CD4-positive, alpha-beta T cell treated with Interleukin-4 for 4 hours (primary cell): ENCODE measurements at regions not wholly inside any gene's neighbourhood (a gene's known extent, or its start where the extent isn't known, plus 50 kb on each side); places are given as distances from the start of the nearest gene placed in this dataset.
"Not testable (repeated sequence)": the region's sequence is repeated elsewhere in the genome, so short reads cannot be mapped to it uniquely, and the experiment has no call there.

Experiments
- DNase-seq: peaks from one replicate; pipeline ENCODE4 v3.0.0-alpha.2; 2020

DNA sequence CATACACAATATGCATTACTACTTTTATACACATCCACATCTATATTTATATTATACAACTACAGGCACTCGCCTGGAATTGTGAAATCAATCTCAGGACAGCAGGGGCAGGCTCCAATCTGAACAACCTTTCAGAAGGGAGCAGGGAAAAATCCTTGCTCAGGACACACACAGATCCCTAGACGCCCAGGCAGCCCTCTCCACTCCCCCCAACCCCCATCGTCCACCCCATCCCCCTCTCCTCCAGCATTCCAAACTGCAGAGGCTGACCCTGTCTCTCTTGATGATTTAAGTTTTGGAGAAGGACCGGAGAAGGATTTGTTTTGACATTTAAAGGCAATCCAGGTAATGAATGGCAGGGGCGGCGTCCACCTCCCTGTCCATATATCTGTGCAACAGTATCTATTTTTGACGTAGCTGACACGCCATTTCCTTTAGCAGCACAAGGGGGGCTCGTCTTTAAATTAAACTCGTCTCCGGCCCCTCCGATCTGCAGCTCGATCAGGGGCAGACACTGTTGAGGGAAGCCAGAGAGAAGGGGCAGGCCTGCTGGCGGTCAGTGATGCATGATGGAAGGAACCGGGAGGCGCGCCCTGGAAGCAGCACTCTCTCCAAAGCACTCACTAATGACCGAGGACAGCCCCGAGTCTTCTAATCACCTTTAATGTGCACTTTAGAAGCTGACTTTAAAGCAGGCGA, 95.0 kb upstream of the TBX5 start:
- no peak for DNase-seq

DNA sequence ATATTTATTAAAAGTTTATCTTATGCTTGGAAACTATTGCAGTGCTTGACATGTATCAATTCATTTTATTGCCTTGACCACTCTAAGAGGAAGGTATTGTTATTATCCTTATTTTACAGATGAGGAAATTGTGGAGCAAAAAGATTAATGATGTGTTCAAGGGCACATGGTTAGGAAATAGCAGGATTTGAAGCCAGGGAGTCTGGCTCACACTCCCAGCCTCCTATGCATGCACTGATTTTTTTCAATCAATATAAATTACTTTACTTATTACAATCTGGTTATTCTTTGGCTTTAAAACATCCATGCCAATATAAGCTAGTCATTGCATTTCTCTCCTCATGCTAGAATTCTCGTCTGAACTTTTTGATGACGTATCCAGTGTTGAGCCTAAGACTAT, 94.2 kb upstream of the TBX5 start:
- no peak for DNase-seq

DNA sequence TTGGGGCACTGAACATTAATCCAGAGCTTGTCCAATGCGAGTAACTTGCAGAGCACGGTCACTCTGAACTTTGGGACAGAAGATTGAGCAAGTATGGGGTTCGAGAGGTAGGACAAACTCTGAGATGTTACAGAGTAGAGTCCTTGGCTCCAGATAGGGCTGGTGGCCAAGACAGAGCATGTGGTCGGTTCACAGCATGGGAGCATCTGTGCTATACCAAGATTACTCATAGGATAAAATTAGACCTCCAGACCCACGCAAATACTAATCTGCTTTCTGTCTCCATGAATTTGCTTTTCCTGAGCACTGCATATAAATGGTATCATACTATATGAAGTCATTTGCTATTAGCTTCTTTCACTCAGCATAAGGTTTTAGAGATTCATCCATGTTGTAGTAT, 93.4 kb upstream of the TBX5 start:
- DNase-seq = no peak

DNA sequence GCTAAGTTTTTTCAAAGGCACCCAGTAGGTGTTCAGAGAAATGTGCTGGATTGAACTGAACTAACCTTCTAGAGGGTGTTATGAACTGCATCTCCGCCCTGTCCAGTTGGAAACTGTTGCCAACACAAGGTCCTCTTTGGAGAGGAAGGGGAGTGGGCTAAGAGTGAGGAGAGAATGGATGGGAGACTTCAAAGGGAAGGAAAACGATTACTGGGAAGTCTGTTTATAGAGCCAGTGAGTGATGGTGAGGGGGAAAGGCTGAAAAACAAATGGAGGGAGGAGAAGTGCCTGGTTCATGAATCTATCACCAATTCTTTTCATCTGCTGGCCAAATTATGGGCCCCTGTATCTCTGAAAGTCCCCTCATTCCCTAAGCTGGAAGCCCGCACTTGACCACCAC, 86.0 kb upstream of the TBX5 start:
- DNase-seq = no peak

DNA sequence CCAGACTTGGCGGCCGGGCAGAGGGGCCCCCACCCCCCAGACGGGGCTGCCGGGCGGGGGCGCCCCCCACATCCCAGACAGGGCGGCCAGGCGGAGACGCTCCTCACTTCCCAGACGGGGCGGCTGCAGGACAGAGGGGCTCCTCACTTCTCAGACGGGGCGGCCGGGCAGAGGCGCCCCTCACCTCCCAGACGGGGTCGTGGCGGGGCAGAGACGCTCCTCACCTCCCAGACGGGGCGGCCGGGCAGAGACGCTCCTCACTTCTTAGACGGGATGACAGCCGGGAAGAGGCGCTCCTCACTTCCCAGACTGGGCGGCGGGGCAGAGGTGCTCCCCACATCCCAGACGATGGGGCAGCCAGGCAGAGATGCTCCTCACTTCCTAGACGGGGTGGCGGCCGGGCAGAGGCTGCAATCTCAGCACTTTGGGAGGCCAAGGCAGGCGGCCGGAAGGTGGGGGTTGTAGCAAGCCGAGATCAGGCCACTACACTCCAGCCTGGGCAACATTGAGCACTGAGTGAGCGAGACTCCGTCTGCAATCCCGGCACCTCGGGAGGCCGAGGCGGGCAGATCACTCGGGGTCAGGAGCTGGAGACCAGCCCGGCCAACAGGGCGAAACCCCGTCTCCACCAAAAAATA, 79.0 kb upstream of the TBX5 start:
- not testable (repeated sequence) for DNase-seq

DNA sequence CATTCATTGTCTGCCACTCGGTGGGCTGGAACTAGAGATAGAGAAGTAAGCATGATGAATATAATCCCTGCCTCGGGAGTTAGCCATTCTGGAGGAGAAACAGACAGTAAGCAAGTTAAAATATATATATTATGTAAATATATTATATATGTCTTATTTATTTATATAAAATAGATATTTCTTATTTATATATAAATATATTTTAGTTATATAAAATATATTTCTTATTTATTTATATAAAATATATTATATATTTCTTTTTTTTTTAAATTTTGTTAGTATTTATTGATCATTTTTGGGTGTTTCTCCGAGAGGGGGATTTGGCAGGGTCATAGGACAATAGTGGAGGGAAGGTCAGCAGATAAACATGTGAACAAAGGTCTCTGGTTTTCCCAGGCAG, 78.1 kb upstream of the TBX5 start:
- no peak for DNase-seq

DNA sequence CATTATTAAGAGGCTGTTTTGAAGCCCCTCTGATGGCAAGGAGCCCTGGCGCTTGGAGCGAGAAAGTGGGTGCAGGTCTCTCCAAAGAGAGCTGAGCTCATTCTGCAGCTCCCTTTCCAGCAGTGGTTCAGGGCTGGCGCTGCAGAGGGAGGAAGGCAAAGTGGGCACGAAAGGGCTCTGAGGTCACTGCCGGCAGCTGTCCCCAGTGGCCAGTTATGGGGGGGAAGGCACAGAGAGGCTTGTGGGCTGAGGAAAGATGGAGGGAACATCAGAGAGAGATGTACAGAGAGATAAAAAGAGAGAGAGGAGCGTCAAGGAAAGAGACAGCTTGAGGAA, 75.2 kb upstream of the TBX5 start:
- DNase-seq = no peak

DNA sequence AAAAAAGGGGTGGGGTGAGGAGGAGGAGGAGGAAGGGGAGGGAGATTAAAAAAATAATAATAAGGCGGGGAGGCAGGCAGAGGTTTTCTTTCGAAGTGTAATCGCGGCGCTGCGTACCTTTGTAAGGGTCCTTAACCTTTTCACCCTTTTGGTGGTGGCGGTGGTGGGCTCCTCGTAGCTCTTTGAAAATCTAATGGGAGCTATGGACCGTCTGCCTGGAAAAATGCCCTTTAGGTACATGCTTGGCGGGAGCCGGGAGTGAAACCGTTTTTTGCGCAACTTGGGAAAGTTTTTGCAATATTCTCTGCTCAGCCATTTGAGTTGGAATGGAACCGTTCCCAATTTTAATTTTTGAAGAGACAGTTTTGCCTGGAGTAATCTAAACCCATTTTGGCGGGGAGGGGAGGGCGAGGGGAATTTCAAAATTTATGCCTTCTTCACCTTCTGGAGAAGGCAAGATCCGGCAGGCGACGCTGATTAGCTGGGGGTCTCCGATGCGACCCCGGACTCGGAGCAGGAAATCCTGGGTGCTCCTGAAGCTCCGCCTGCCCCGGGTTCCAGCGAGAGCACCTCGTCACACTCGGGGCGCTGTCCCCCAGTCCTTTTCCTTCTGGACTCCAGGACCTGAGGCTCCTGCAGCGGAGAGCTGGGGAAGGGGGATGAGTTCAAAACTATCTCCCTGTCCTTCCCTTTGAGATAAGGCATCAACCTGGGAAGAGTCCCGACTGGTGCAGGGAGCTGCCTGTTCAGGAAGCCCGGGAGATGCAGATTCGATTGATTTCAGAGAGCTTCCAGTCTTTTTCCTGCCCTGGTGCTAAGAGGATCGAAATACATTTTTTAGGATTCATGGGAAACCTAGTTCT, 74.6 kb upstream of the TBX5 start:
- DNase-seq = no peak

DNA sequence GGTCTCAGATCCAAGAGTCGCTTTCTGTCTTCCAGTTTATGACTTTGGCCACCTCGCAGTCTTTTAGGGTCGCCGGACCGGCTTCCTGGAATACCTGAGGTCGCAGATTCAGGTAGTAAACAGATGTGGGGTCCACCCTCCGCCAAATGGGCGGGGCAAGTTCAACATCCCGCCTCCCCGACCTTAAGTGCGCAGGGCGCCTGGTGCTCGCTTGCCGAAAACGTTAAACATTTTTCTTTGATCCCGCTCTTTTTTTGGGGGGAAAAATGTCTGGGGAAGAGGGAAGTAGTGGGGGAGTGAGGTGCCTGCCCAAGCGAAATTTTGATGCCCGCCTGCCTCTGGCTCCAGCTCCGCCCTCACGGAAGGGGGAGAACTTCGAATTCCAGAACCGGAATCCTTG, 73.9 kb upstream of the TBX5 start:
- DNase-seq = no peak

DNA sequence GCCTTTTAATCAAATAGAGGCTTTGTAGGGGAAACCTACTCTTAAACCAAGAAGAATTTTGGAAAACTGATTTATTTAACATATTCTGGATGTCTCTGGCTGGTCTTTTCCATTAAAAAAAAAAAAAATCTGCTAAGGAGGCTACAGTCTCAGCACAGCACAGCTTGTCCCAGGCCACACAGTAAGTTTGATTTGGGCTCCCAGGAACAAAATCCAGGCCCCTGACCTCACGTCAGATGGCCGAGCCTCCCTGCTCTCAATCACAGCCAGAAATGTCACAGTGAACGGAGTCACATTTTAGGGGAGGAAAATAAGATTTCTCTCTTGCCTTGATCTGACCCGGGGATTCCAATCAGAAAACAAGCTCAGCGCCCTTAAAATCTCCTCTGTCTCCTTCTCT, 72.9 kb upstream of the TBX5 start:
- no peak for DNase-seq

DNA sequence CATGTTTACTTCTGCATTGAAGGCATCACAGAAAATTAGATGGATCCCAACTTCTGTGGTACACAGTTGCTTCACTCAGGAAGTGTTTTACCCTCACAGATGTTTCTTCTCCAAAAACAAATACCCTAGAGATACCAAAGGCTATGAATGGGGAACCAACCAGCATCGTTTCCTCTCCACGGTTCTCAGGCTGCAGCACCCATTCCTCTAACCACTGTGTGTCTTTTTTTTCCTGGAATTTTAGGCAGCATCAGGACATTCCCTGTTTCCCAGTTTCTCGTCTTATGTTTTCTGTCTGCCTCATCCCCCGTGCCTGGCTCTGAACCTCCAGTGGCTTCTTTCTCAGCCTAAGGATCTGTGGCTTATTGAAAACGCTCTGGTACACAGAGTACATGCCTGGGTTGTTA, 72.0 kb upstream of the TBX5 start:
- no peak for DNase-seq

DNA sequence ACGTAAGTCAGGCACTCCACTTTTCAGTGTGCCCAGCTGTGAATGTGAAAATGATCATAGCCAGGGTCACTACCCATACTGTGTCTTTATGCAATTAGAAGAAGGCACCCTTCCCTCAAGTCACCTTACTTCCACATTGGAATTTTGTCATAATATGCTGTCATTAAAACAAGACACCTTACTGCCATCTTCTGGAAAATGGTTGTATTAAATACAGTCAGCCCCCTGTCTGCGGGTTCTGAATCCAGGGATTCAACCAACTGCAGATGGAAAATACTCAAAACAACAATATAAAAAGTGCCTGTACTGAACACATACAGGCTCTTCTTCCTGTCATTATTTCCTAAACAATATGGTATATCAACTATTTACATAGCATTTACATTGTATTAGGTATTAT, 70.2 kb upstream of the TBX5 start:
- no peak for DNase-seq

DNA sequence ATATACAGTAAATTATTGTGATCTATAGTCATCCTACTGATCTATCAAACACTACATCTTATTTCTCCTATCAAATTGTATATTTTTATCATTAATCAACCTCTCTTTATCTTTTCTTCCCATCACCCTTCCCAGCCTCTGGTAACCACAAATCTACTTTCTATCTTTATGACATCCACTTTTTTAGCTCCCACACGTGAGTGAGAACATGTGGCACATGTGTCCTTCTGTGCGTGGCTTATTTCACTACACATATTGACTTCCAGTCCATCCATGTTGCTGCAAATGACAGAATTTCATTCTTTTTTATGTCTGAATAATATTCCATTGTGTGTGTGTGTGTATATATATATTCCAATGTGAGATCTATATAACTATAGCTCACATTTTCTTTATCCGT, 67.8 kb upstream of the TBX5 start:
- no peak for DNase-seq

DNA sequence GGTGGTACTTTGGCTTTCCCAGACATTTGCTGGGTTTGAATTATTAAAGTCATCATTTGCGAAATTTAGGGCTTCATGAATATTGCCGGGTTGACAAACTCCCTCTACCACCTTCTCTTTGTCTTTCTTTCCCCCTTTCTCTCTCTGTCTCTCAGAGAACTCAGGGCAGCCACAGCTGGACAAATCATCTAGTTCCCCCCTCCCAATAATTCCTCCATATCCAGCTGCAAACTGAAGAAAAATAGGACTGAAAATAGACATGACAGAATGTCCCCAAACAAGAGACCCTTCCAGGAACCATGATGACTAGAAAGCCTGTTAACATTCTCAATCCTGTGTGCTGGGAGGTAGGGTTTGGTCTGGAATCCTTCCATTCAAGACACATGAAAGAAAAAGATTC, 67.1 kb upstream of the TBX5 start:
- no peak for DNase-seq

DNA sequence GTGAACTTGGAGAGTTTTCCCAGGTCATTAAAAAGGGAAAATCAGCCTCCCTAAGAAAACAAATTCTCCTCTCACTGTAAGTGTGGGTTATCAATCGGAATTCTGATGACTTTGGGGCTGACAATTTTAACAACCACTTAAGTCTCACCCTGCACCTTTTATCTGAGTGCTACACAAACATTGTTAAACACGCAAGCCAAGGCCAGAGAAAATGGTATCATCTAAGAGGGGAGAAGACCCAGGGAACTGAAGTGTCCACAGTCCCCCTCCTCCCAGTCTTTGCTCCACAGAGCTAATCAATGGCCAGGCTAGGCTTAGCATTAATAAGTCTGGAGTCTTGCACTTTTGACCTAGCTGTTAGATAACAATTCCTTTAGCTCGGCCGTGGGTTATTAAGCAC, 51.7 kb upstream of the TBX5 start:
- DNase-seq = no peak
